NB4 (cell line): ENCODE measurements at regions not wholly inside any gene's neighbourhood (a gene's known extent, or its start where the extent isn't known, plus 50 kb on each side); places are given as distances from the start of the nearest gene placed in this dataset.
"Not testable (repeated sequence)": the region's sequence is repeated elsewhere in the genome, so short reads cannot be mapped to it uniquely, and the experiment has no call there.

Experiments used
- DNase-seq: peaks from one replicate; pipeline ENCODE4 v3.0.0; 2010; ENCODE audit warnings: low read depth
- H3K4me3 ChIP-seq: one replicate; pipeline ENCODE4 v1.5.1; 2011; ENCODE audit warnings: mild to moderate bottlenecking, low read depth, low read length, moderate library complexity
- CTCF ChIP-seq: IDR thresholded peaks from one replicate; pipeline ENCODE4 v1.5.1; 2012; ENCODE audit warnings: low read depth, low read length
- MYC ChIP-seq: IDR thresholded peaks from 2 replicates; pipeline ENCODE4 v1.6.1; 2011; ENCODE audit warnings: low read depth, low read length
- POLR2A ChIP-seq: IDR thresholded peaks from 2 replicates; pipeline ENCODE4 v1.6.1; 2011; ENCODE audit warnings: mild to moderate bottlenecking; ENCODE audit not compliant: insufficient read length; ENCODE audit errors: extremely low read depth
- TF ChIP-seq, protein P1 (sequence below): IDR thresholded peaks from 2 replicates; pipeline ENCODE4 v1.6.1; 2011; ENCODE audit warnings: low read depth, low read length

GRCh38 chr2:144971786-144972335 is 451.9 kb upstream of the ZEB2 start:
- no peak overlapping the region for H3K4me3 ChIP-seq
- DNase-seq, result no peak
- TF ChIP-seq, protein P1, sequence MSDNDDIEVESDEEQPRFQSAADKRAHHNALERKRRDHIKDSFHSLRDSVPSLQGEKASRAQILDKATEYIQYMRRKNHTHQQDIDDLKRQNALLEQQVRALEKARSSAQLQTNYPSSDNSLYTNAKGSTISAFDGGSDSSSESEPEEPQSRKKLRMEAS, result no peak
- TF ChIP-seq CTCF (no peak), POLR2A (no peak), MYC (no peak)

DNA sequence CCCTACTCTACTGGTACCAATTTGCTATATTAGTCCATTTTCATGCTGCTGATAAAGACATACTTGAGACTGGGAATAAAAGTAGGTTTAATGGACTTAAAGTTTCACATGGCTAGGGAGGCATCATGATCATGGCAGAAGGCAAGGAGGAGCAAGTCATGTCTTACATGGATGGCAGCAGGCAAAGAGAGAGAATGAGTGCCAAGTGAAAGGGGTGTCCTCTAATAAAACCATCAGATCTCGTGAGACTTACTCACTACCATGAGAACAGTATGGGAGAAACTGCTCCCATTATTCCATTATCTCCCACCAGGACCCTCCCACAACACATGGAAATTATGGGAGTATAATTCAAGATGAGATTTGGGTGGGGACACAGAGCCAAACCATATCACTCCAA is 450.5 kb upstream of the ZEB2 start:
- not testable (repeated sequence) for H3K4me3 ChIP-seq, DNase-seq

- not testable (repeated sequence) for H3K4me3 ChIP-seq, DNase-seq
Measured at GRCh38 chr2:144969564-144969963, 449.6 kb upstream of the ZEB2 start.

DNA sequence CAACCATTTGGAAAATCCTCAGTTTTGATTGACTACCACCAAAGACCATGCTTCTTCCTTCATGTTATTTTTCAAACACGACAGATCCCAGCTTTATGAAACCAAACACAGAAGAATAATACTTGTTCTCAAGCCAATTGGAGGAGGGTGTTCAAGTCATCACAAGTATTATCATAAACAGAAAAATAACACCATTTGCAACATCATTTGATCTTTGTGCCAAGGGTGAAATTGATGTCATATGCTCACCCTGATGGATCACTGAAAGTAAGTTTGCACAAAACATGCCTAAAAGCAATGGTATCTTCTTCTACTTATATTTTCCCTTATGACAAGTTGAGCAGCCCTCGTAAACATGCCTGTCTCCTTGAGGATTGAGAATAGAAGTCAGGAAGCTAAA is 448.0 kb upstream of the ZEB2 start:
- TF ChIP-seq POLR2A (no peak), MYC (no peak), CTCF (no peak)
- TF ChIP-seq, protein P1, result no peak
- no peak overlapping the region for H3K4me3 ChIP-seq
- DNase-seq, result no peak

GRCh38 chr2:144965172-144965571 is 445.3 kb upstream of the ZEB2 start:
- TF ChIP-seq, protein P1, result no peak
- no peak for TF ChIP-seq MYC
- no peak for TF ChIP-seq CTCF
- no peak for TF ChIP-seq POLR2A
- no peak for DNase-seq
- H3K4me3 ChIP-seq, result no peak overlapping the region

- DNase-seq, result no peak
- no peak for TF ChIP-seq CTCF
- TF ChIP-seq, protein P1, result no peak
- no peak overlapping the region for H3K4me3 ChIP-seq
Measured at GRCh38 chr2:144963031-144963430, 443.1 kb upstream of the ZEB2 start.

DNA sequence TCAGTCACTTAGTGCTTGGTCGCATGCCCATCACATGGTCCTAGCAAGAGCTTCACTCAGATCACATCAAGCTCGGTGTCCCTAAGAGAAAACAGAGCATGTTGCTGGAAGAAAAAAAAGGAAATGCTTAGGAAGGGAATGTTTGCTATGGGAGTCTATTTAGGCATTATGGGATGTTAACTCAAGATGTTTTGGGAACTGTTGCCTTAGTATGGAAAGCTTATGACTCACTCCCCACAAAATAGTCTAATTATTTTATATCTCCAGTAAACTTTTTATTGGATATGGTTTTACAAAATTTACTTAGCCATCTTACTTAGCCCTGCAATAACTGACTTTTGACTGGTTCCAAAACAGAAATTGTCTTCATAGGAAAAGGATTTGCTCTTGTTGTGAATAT is 439.5 kb upstream of the ZEB2 start:
- no peak overlapping the region for H3K4me3 ChIP-seq
- TF ChIP-seq POLR2A, result no peak
- TF ChIP-seq, protein P1, result no peak
- no peak for TF ChIP-seq CTCF
- TF ChIP-seq MYC, result no peak
- no peak for DNase-seq
